CMK (cell line): ENCODE measurements at regions not wholly inside any gene's neighbourhood (a gene's known extent, or its start where the extent isn't known, plus 50 kb on each side); places are given as distances from the start of the nearest gene placed in this dataset.

Experiments
- DNase-seq: peaks from one replicate; pipeline ENCODE4 v3.0.0-alpha.2; 2010; ENCODE audit warnings: low read depth

- no peak for DNase-seq
Measured at GRCh38 chr11:121683791-121684190, 231.0 kb upstream of the SORL1-AS1 start.
